GM03348 (cell line): ENCODE measurements at regions not wholly inside any gene's neighbourhood (a gene's known extent, or its start where the extent isn't known, plus 50 kb on each side); places are given as distances from the start of the nearest gene placed in this dataset.
A peak's percentile ranks its signal among the peaks of the same experiment; 100 is the strongest.

ENCODE experiments used
- DNase-seq: peaks from one replicate; pipeline ENCODE4 v3.0.0; 2012; ENCODE audit warnings: low spot score

DNA sequence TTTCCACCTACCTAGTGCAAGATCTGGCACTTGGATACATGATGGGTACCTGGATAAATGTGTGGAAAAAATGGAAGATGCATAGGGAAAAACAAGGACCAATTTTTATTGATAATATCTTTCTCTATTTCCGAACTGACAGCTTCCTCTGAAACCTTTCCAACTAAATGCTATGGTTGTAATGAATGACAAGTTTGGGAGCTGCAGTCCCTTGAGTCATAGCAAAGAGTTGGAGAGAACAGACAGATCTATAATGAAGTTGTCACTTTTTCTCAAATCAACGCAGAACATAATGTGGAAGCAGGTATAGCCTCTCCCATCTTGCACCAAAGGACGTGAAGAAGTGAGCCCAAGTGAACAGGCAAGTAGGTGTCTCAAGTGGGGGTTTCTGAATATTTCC is 296.5 kb upstream of the KAZN start:
- no peak for DNase-seq

DNA sequence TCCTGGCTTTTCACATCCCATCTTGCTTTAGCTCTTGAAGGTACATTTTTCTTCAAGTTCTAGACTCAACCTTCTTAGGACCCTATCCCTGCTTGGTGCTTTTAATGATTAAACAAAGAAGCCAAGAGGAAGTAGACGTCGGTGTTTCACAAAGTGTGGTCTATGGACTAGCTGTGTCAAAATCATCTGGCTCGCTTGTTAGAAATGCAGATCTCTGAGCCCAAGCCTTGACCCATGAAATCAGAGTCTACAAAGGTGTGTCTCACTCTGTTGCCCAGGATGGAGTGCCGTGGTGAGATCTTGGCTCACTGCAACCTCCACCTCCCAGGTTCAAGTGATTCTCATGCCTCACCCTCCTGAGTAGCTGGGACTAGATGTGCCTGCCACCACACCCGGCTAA is 295.5 kb upstream of the KAZN start:
- DNase-seq, result no peak

DNA sequence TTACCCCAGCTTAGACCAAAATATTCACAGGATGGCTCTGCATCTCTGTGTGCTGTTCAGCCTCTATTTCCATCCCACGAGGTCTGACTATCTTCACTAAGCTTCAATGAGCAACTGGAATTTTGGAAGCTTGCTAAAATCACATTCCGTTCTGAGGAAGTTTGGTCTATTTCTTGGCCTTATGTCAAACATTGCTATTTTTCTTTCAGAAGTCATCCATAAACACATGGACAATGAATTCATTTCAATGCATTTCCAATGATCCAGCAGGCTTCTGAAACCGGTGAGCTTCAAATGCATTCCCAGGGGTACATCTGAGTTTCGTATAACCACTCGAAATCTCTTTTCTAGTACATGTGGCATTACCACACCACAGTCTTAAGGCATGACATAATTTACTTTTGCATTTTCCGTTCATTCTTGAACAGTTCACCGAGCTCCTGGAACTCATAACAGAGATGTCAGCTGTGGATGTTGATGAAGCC is 294.1 kb upstream of the KAZN start:
- DNase-seq, result peak; percentile 63

DNA sequence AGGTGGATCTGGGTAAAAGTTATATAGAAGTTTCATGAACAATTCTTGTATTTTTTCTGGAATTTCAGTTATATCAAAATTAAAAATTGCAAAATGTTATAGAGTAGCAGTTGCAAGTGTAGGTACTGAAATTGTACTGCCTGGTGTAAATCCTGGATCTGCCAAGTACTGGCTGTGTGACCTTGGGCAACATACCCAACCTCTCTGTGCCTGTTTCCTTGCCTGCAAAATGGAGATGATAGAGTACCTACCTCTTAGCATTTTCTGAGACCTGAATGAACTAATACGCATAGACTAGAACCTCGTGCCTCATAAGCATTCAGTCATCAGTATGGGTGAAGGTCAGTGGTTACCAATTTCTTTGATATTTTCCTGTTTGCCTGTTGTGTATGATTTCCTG is 290.0 kb upstream of the KAZN start:
- DNase-seq, result no peak

DNA sequence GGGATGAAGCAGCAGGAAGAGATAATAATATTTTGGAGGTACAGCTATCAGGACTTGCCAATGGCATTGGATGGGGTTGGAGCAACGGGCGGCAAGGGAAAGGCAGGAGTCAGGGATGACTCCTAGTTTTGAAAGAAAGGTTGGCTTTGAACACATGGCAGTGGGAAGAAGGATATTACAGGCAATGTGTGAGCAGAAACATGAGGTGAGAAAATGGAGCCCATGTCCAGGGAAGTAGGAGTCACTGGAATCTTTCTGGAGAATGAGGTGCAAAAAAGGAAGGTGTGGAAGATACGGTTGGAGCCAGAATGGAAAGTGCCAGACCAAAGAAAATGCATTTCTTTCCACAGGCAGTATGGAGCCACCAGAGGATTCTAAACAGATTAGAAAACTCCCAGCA is 288.5 kb upstream of the KAZN start:
- DNase-seq, result no peak

DNA sequence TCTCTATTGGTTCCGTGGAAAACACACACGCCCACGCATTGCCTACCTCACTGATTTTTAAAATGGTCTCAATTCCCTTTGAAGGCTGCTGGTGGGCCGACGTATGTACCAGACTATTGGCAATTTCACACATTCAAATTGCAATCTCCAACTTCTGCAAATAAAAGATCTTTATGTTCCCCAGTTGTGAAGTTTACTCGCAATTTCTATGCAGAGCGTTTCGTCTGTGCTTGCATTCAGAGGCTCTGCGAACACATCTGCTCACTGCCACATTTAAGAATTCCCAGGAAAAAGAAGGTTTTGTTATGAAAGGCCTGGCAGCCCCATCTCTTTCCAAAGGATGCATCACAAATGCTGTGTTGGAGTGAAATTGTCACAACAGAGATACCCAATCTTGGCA is 288.0 kb upstream of the KAZN start:
- no peak for DNase-seq

DNA sequence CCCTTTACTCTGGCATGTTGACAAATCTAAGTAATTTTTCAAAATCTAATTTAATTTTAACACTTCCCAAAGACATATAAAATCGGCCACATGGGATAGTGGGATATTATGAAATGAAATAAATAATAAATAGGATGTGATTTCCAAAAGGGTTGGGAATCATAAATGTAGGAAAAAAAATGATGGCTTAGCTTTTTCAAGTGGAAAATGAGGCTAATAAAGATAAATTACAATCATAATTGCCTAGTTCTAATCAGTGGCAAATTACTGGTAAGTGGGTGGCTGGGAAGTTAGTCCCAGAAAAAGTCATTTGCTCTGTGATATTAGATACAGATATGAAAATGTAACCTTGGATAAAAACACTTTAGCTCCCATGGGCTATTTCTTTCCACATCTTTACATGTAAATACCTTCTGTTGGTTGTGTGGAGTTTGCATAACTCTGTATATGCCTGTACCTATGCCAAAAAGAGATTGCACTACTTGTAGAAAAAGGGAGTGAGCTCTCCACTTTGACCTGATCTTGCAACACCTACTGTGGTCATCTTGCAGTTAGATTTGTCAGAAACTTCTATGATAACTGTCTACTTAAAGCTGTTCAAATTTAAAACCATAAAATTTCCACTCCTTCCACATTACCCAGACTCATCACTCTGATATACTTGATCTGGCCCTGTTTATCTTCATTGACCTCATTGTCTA is 284.6 kb upstream of the KAZN start:
- DNase-seq, result no peak

DNA sequence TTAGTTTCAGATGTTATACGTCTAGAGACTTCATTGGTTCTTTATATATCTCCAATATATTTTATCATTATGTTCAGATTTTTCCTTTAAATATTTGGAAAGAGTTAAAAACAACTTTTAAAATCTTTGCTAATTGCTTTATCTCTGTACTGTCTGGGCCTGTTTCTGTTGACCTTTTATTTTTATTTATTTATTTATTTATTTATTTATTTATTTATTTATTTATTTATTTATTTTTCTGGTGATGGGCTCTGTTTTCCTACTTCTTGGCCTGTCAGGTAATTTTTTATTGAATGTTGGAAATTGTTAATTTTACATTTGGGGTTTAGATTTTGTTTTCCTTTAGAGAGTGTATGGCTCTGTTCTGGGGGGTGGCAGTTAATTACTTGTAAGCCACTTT is 279.7 kb upstream of the KAZN start:
- no peak for DNase-seq

DNA sequence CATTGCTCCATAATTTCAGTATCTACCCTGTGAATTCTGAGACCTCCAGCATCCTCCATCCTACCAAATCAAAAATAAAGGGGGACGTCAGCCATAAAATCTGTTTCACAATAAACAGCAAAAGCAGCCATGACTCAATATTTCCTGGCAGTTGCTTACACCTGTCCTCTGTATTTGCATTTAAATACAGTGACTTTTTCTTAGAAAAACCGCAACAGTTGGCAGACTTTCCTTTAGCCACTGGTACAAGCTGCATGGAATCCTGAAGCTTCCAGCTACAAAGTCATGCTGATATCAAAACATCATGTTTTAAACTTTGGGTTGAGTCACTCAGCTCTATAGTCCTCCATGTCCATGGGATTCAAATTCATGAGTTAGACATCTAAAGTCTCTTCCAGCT is 278.0 kb upstream of the KAZN start:
- peak; percentile 15 for DNase-seq

DNA sequence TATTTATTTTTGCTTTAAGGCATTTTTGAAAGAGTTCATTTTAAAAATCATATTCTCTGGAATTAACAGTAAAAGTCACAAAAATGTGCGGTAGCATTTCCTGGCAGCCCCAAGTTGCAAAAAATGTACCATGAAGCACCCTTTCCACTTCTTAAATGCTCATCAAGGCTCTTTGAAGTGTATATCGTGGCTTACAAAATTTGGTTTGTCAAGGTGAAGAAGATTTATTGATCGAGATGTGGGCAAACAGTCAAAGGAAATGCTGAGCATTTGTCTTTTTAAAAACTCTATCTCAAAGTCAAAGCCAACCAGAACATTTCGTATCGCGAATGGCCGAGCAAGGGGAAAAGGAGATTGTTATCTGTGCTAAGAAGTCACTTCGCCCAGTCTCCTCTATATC is 277.5 kb upstream of the KAZN start:
- DNase-seq, result no peak

DNA sequence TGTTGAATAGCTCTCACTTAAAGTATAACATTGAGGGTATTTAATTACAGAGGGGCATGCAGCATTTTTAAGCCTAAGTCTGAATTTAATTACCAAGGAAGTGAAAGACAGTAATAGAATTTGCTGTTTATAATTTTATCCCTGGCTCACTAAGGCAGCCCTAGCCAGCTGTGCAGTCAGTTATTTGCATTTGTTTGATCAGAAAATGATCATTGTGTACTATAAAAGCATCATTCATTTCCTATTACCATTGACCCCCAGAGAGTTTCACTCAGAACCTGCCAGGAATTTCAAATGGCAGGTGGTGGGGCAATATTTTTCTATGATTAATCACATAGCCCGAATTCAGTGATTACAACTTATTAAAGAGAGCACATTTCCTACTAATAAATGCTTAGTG is 277.1 kb upstream of the KAZN start:
- no peak for DNase-seq

DNA sequence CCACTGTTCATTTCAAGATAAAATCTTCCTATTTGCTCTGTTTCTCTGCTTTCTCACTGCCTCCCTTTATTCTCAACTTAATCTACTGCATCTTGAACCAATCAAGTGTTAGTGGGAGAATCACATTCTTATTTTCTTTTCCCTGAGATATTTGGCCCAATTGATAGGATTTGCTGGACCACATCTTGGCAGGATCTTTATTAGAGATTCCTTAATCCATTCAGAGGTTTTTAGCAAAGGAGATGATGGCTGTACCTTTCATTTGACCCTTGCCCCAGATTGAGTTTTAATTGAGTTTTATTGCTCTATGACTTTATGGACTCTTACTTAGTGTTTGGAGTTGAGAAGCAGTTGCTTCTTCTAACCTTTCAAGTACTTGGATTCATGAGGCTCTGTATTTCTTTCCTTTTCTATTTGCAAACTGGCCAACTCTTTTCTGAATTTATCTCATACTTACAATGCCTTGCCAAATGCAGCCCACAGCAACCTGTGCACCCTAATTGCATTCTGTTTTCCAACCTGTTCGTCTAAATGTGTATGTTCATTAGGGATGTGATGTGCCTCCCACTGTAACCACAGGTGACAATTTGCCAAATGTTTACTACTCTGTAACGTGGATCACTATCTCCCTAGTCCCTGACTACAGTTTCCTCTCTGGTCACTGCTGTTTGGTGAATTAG is 274.8 kb upstream of the KAZN start:
- DNase-seq, result no peak

DNA sequence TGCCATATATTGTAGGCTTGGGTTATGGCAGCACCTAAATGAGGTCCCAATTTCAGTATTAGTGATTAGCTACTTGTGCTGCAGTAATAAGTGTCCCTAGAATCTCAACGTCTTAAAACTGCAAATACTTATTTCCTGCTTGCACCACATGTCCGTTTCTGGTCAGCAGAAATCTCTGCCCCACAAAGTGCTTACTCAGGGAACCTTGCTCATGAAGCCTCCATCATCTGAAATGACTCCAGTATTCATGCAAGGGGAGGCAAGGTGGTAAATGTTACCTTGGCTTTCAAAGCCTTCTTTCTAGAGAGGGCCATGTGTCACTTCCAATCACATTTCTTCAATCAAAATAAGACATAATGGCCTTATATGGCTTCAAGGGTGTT is 274.2 kb upstream of the KAZN start:
- no peak for DNase-seq

DNA sequence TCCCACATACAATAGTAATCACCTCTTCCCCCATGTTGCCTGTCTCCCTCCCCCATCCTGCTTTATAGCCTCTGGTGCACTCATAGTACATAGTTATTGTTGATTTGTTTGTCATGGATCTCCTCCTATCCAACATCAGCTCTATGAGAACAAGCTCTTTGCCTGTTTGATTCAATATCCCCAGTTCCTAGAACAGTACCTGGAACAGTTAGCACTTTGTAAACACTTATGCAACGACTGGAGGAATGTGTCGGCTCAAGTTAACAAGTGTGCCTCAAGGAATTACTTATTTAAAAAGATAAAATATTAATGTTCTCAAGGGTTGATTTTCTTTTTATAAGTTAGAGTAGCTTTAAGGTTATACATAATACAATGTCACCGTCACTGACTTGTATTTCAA is 271.6 kb upstream of the KAZN start:
- no peak for DNase-seq

DNA sequence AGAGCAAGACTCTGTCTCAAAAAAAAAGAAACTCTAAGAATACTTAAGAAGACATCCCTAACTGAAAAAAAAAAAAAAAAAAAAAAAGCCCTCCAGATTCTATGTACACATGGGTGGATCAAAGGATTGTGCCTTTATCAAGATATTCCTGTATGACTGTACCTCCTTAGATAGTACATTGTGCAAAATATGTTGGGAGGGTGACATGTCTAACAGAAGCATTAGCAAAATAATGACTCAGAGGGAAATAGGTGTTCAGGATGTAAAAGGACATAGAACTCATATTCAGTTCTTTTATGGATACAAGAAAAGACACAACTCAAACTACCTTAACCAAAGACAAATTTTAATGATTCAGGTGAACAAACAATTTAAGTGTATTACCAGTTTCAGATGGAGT is 269.8 kb upstream of the KAZN start:
- no peak for DNase-seq

DNA sequence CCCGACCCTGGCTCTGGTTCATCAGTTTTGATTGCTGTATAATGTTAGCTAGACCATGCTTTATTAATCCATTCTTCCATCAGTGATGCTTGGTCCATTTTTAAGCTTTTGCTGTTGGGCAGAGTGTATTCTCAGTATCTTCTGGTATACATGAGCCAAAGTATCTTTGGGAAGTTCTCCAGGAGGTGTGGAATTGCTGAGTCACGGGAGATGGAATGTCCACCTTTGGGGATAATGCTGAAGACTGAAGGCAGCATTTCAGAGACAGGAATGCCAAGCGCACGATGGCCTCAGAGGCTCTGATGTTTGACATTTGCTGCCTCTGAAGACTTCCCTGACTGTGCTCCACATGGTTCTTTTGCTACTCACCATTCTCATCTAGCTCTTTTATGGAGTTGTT is 266.3 kb upstream of the KAZN start:
- DNase-seq, result no peak

DNA sequence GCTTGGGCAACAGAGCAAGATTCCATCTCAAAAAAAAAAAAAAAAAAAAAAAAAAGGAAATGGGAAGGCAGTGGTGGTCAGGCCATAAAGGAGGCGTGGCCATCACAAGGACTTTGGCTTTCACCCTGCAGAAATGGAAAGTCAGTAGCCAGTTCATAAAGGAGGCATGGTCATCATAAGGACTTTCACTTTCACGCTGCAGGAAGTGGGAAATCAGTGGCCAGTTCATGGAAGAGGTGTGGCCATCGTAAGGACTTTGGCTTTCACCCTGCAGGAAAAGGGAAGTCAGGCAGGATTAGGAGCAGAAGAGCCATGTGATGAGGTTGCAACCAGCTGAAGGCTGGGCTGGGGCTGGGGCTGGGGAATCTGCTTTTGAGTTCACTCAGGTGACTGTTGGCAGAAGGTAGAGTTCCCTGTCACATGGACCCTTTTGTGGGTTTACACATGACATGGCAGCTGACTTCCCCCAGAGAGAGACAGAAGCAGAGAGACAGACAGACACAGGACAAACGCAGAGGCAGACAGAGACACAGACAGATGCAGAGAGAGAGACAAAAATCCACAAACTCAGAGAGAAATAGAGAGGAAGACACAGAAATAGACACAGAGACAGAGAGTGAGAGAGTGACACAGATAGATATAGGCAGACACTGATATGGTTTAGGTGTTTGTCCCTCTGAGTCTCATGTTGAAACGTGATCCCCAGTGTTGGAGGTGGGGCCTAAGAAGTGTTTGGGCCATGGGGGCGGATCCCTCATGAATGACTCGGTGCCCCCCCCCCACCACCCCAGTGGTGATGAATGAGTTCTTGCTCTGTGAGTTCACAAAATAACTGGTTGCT is 263.9 kb upstream of the KAZN start:
- no peak for DNase-seq

DNA sequence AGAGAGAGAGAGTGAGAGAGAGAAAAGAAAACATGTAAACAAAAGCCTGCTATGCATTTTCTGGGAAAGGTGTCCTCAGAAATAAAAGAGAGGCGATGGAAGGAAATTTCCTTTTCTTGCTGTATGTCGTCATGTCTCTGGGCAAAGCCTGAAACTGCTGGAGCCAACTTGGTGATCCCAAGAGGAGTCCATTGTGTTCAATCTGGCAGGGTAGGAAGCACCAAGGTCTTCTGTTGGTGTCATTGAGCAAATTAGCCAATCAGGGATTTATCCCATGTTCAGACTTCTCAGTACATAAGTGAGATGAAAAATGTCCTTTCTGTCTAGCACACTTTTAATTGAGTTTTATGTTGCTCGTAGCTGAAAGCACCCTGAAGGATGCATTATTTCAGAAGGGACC is 260.0 kb upstream of the KAZN start:
- DNase-seq, result no peak

DNA sequence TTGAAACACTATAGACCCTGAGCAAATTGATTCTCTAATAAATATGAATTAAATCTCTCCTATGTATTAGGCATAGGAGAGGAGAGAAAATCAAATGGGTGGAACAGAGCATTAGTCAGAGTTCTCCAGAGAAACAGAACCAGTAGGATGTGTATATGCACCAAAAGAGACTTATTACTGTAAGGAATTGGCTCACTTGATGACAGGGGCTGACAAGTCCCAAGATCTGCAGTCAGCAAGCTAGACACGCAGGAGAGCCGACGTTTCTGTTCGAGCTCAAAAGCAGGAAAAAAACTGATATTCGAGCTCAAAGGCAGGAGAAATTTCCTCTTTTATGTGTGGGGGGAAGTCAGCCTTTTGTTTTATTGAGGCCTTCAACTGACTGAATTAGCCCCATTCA is 259.2 kb upstream of the KAZN start:
- no peak for DNase-seq

DNA sequence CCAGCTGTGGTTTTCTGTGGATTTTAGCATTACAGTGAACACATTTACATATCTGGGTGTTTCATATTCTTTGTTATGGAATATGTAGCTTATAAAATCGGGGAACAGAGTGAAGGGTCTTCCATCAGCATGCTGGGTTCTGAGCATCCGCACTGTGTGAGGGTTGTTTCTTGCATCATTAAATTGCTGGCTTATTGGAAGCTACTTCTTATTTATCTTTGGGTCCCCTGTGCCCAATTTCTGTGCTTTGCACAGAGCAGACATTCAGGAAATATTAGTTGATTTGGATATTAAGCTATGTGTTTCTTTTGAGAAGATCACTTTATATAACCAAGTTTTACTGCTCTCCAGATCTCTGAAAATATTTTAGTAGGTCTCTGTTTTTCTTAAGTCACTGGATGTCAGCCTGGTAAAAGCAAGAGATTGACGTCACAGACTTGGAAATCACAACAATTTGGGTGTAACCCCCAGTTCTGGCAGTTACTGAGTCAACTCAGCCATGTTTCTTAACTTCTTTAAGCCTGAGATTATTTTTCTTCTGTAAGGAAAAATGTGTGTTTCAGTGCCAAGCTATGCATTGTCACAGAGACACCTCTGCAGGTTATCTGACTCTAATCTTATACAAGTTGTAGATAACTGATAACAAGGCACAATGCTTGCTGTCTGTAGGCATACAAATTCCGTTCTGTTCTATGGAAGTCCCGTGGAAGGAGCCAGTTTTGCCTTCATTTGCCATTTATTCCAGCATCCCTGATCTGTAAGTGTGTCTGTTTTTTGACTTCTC is 258.3 kb upstream of the KAZN start:
- DNase-seq, result no peak

DNA sequence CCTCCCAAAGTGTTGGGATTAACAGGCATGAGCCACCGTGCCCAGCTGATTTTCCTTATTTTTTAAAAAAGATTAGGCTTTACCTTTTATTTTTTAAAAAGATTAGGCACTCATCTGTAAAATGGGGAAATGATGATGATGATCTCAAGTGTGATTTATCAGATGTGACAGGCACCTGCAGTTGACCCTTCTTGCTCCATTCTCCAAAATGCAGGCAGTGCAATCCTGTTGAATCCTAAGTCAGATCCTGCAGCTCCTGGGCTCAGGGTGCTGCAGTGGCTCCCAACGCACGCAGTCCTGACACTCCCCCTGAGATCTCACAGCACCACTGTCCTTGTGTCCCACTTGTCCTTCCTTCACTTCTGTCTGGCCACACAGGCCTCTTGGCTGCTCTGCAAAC is 257.3 kb upstream of the KAZN start:
- no peak for DNase-seq

DNA sequence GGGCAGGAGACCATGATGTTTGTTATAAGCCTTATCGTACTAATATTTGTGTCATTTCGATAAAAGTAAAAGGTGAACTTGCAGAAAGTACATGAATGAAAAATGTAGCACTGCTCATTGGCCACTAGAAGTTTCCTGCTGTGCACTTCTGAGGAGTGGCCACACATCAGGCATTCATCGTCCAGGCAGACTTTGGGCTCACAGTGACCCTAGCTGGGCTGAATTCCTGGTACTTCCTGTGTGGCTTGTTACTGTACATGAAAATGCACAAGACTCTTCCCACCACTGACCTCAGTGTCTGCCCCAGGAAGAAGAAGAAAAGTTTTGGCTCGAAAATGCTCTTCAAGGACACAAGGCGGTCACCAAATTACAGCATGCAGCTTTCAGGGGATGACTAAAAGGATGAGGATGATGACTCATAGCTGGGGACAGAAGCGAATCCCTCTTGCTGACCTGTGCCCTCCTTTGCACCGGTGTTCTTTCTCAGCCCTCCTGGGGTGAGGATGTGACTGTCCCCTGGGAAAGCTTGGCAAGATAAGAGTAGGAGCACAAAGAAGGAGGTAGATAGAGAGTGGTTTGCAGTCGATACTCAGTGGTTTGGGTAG is 252.4 kb upstream of the KAZN start:
- DNase-seq, result no peak
